H1 (cell line): ENCODE measurements at regions not wholly inside any gene's neighbourhood (a gene's known extent, or its start where the extent isn't known, plus 50 kb on each side); places are given as distances from the start of the nearest gene placed in this dataset.

Experiments
- CTCF ChIA-PET: fragments of 300-600 bp; sonication (Branson Sonifier 250); formaldehyde crosslinking; loops from one replicate; lab custom pipeline; 2021; ENCODE audit not compliant: partially characterized antibody; lab: Charles Lee
- POLR2A ChIA-PET: fragments of 300-600 bp; sonication (Branson Sonifier 250); formaldehyde crosslinking; loops from one replicate; lab custom pipeline; 2021; ENCODE audit warnings: inconsistent platforms; ENCODE audit not compliant: partially characterized antibody; lab: Charles Lee
- DNase-seq, 2 experiments: peaks; one replicate each; pipeline versions ENCODE4 v3.0.0 to v3.0.0-alpha.2; 2010 to 2022; ENCODE audit warnings: low spot score in 2 of 2, low read depth in 1 of 2, mixed read lengths in 1 of 2
- FAIRE-seq: peaks from 2 replicates; lab custom pipeline; 2011; peaks lifted over from hg19 to GRCh38; lab: Jason Lieb, UNC
- H2AFZ ChIP-seq: 2 replicates; pipeline ENCODE4 v1.8.1; 2012; ENCODE audit warnings: low read length, inconsistent platforms
- H2AK5ac ChIP-seq: 2 replicates; pipeline ENCODE4 v1.6.1; 2013; ENCODE audit warnings: low read depth, low read length
- H2BK120ac ChIP-seq: replicated peaks from 2 replicates; pipeline ENCODE3; 2013; ENCODE audit warnings: low read depth, low read length, inconsistent platforms
- H2BK12ac ChIP-seq: 2 replicates; pipeline ENCODE4 v1.6.1; 2013; ENCODE audit warnings: low read depth, low read length
- H2BK15ac ChIP-seq: 2 replicates; pipeline ENCODE4 v1.6.1; 2013; ENCODE audit warnings: low read length
- H2BK20ac ChIP-seq: 2 replicates; pipeline ENCODE4 v1.6.1; 2013; ENCODE audit warnings: low read length
- H2BK5ac ChIP-seq: 2 replicates; pipeline ENCODE4 v1.6.1; 2013; ENCODE audit warnings: low read depth, low read length
- H3K14ac ChIP-seq: 2 replicates; pipeline ENCODE4 v1.6.1; 2013; ENCODE audit warnings: inconsistent platforms; ENCODE audit not compliant: insufficient read length
- H3K18ac ChIP-seq: 2 replicates; pipeline ENCODE4 v1.6.1; 2013; ENCODE audit warnings: low read length; ENCODE audit errors: extremely low read depth
- H3K23ac ChIP-seq: 2 replicates; pipeline ENCODE4 v1.6.1; 2013; ENCODE audit warnings: inconsistent platforms; ENCODE audit not compliant: insufficient read length
- H3K23me2 ChIP-seq: 2 replicates; pipeline ENCODE4 v1.6.1; 2013; ENCODE audit warnings: low read depth, low read length
- H3K27ac ChIP-seq: 2 replicates; pipeline ENCODE4 v1.6.1; 2011; ENCODE audit warnings: low read depth, low read length, inconsistent platforms
- H3K27me3 ChIP-seq, 4 experiments: replicated peaks in 1 of 4; 1 replicate in 1 of 4; 2 replicates in 3 of 4; pipeline versions ENCODE4 v1.6.1 to v1.8.1; 2011 to 2013; ENCODE audit warnings: low read length in 3 of 4, mild to moderate bottlenecking in 3 of 4, inconsistent platforms in 2 of 4, mixed read lengths in 2 of 4, moderate library complexity in 1 of 4; ENCODE audit not compliant: control insufficient read depth in 3 of 4, insufficient read depth in 3 of 4; ENCODE audit errors: extremely low read depth in 1 of 4
- H3K36me3 ChIP-seq, 4 experiments: 2 replicates each; pipeline versions ENCODE4 v1.6.1 to v1.8.1; 2011 to 2013; ENCODE audit warnings: mild to moderate bottlenecking in 4 of 4, low read length in 3 of 4, moderate library complexity in 2 of 4, control low read depth in 1 of 4, inconsistent platforms in 1 of 4; ENCODE audit not compliant: insufficient read depth in 4 of 4, control insufficient read depth in 2 of 4
- H3K4ac ChIP-seq: replicated peaks from 2 replicates; pipeline ENCODE3; 2013; ENCODE audit warnings: low read length, low read depth, mixed read lengths, inconsistent platforms; ENCODE audit not compliant: insufficient read length
- H3K4me1 ChIP-seq, 4 experiments: replicated peaks in 1 of 4; 1 replicate in 1 of 4; 2 replicates in 3 of 4; pipeline versions ENCODE4 v1.6.1 to v1.8.1; 2011 to 2013; ENCODE audit warnings: low read length in 3 of 4, inconsistent platforms in 2 of 4, mixed read lengths in 1 of 4; ENCODE audit not compliant: insufficient read depth in 4 of 4, control insufficient read depth in 3 of 4
- H3K4me2 ChIP-seq, 2 experiments: 2 replicates each; pipeline versions ENCODE4 v1.6.1 to v1.8.1; 2011 to 2013; ENCODE audit warnings: low read depth in 2 of 2, low read length in 2 of 2, control low read depth in 1 of 2, inconsistent platforms in 1 of 2, mild to moderate bottlenecking in 1 of 2; ENCODE audit not compliant: insufficient read depth in 1 of 2
- H3K4me3 ChIP-seq, 4 experiments: fragments of 200-600, 300-600 bp in 1 of 4; sonication (generic), shearing (Covaris generic), sonication (Bioruptor Twin) in 1 of 4; 2 replicates each; pipeline versions ENCODE4 v1.5.1 to v1.8.1; 2011 to 2016; ENCODE audit warnings: low read length in 4 of 4, low read depth in 3 of 4, control low read depth in 2 of 4, inconsistent platforms in 2 of 4, mild to moderate bottlenecking in 2 of 4, mixed read lengths in 1 of 4, moderate library complexity in 1 of 4; ENCODE audit not compliant: insufficient read depth in 2 of 4; ENCODE audit errors: extremely low read depth in 1 of 4
- H3K56ac ChIP-seq: replicated peaks from 2 replicates; pipeline ENCODE3; 2013; ENCODE audit warnings: low read depth, mild to moderate bottlenecking, mixed read lengths, low read length, inconsistent platforms; ENCODE audit not compliant: insufficient read length
- H3K79me1 ChIP-seq: 2 replicates; pipeline ENCODE4 v1.6.1; 2013; ENCODE audit warnings: low read depth, low read length, control low read depth
- H3K79me2 ChIP-seq, 2 experiments: 2 replicates each; pipeline versions ENCODE4 v1.6.1 to v1.8.1; 2012 to 2013; ENCODE audit warnings: low read length in 2 of 2, mild to moderate bottlenecking in 2 of 2, inconsistent platforms in 1 of 2; ENCODE audit not compliant: insufficient read depth in 2 of 2, control insufficient read depth in 1 of 2
- H3K9ac ChIP-seq, 4 experiments: replicated peaks in 1 of 4; 1 replicate in 1 of 4; 2 replicates in 3 of 4; pipeline versions ENCODE4 v1.6.1 to v1.8.1; 2011 to 2013; ENCODE audit warnings: low read depth in 3 of 4, low read length in 3 of 4, control low read depth in 2 of 4, mild to moderate bottlenecking in 2 of 4, moderate library complexity in 2 of 4, inconsistent platforms in 1 of 4; ENCODE audit errors: extremely low read depth in 1 of 4
- H3K9me3 ChIP-seq, 2 experiments: 2 replicates each; pipeline versions ENCODE4 v1.6.1 to v1.8.1; 2012 to 2013; ENCODE audit warnings: mild to moderate bottlenecking in 2 of 2, moderate library complexity in 2 of 2, control low read depth in 1 of 2, inconsistent platforms in 1 of 2, low read depth in 1 of 2, low read length in 1 of 2, mixed read lengths in 1 of 2; ENCODE audit not compliant: insufficient read depth in 2 of 2
- H4K20me1 ChIP-seq, 2 experiments: replicated peaks in 1 of 2; 2 replicates each; pipeline versions ENCODE3 to v1.8.1; 2011 to 2013; ENCODE audit warnings: inconsistent platforms in 2 of 2, low read length in 2 of 2, mild to moderate bottlenecking in 1 of 2; ENCODE audit not compliant: insufficient read depth in 2 of 2, control insufficient read depth in 1 of 2
- H4K5ac ChIP-seq: 2 replicates; pipeline ENCODE4 v1.6.1; 2013; ENCODE audit warnings: low read length, low read depth, mixed read lengths, inconsistent platforms; ENCODE audit not compliant: insufficient read length
- H4K8ac ChIP-seq: 2 replicates; pipeline ENCODE4 v1.8.0; 2013; ENCODE audit warnings: mild to moderate bottlenecking, moderate library complexity, low read length, inconsistent platforms; ENCODE audit not compliant: insufficient read depth; ENCODE audit errors: extremely low read depth
- H4K91ac ChIP-seq: replicated peaks from 2 replicates; pipeline ENCODE3; 2013; ENCODE audit warnings: low read length, mixed read lengths, inconsistent platforms; ENCODE audit not compliant: insufficient read length
- ASH2L ChIP-seq: fragments of 200-600, 300-600 bp; sonication (generic); IDR thresholded peaks from one replicate; pipeline ENCODE4 v1.7.1; 2017; ENCODE audit warnings: low read length
- WGBS, 2 experiments: shearing (Covaris generic) in 1 of 2; methylation state at CpG; one replicate each; pipeline versions ENCODE4 v1.1.6 to v1.1.7; 2013 to 2015; ENCODE audit warnings: low lambda C conversion rate in 2 of 2, mixed read lengths in 2 of 2, inconsistent platforms in 1 of 2, low coverage in 1 of 2, missing lambda C conversion rate in 1 of 2; ENCODE audit not compliant: insufficient replicate concordance in 2 of 2, insufficient coverage in 1 of 2, insufficient read length in 1 of 2; ENCODE audit errors: extremely low coverage in 1 of 2, missing lambda C conversion rate in 1 of 2; 5-methylcytosine and 5-hydroxymethylcytosine counted together

GRCh38 chr4:176979416-176979815 lies 186.7 kb upstream of the VEGFC start:
- H2BK120ac ChIP-seq, result no peak overlapping the region
- no peaks in the 10 kb centered on the region for H3K23me2 ChIP-seq
- no peak overlapping the region for H4K5ac ChIP-seq
- FAIRE-seq (no peak), DNase-seq (no peak)
- H3K9me3 ChIP-seq, result no peaks in the 10 kb centered on the region
- H3K4me2 ChIP-seq, result no peak overlapping the region
- no peaks in the 10 kb centered on the region for H3K4me1 ChIP-seq
- H2BK20ac ChIP-seq, result no peak overlapping the region
- H2BK15ac ChIP-seq, result no peak overlapping the region
- H3K36me3 ChIP-seq, result no peaks in the 10 kb centered on the region
- no peak overlapping the region for H3K56ac ChIP-seq
- no peaks in the 10 kb centered on the region for H3K79me2 ChIP-seq
- no peak for TF ChIP-seq ASH2L
- H3K4me3 ChIP-seq, result no peak overlapping the region
- no peak overlapping the region for H3K14ac ChIP-seq
- H3K9ac ChIP-seq, result no peak overlapping the region
- CTCF ChIA-PET, result no interaction called here
- H3K27ac ChIP-seq, result no peak overlapping the region
- no peaks in the 10 kb centered on the region for H4K20me1 ChIP-seq
- H4K8ac ChIP-seq, result no peak overlapping the region
- H2AFZ ChIP-seq, result no peak overlapping the region
- no peak overlapping the region for H3K4ac ChIP-seq
- no peak overlapping the region for H3K23ac ChIP-seq
- 88% methylated on average over 1 of the region's 1 CpG; no CpG with 5 or more reads in 1 of the 2 experiments for WGBS, 2 experiments
- H4K91ac ChIP-seq, result no peak overlapping the region
- POLR2A ChIA-PET, result no interaction called here
- H3K18ac ChIP-seq, result no peak overlapping the region
- no peak overlapping the region for H2BK5ac ChIP-seq
- H3K27me3 ChIP-seq, result no peaks in the 10 kb centered on the region
- no peak overlapping the region for H2BK12ac ChIP-seq
- H2AK5ac ChIP-seq, result no peak overlapping the region
- H3K79me1 ChIP-seq, result no peaks in the 10 kb centered on the region
